ENCODE measurements at regions not wholly inside any gene's neighbourhood (a gene's known extent, or its start where the extent isn't known, plus 50 kb on each side); places are given as distances from the start of the nearest gene placed in this dataset.

DNA sequence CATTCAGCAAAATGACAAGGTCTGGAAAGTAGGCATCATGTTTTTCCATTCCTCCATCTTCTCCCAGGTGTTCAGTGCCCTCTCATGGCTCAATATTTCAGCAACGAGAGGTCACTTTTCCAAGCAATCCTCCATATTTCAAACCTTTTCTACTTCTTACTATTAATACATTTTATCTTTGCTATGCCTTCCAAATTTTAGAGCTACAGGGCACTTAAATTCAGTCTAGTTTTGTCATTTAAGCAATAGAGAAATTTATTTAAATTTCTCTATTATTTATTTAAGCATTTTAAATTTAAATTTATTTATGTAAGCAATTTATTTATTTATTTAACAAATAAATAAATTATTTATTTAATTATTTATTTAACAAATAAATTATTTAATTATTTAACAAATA is 305.1 kb upstream of the ANXA10 start:
- no peaks in the 10 kb centered on the region for H3K27me3 ChIP-seq
- DNase-seq = no peak
- H3K4me1 ChIP-seq (replicated peaks in 1 of 2) = no peaks in the 10 kb centered on the region
- H3K9me3 ChIP-seq (replicated peaks in 1 of 3) = peaks cover 0 to 2% (median 0%) of the 10 kb centered on the region in 3 donors
- 90 to 91% (median 91%) methylated on average over 1 of the region's 1 CpG for WGBS, 4 donors
- no peak overlapping the region for H3K4me3 ChIP-seq
- intact Hi-C loops (cut with DNase I) = no loop called here
- TF ChIP-seq POLR2A (IDR thresholded peaks at IDR 0.05) = no peak
- TF ChIP-seq, protein P1, sequence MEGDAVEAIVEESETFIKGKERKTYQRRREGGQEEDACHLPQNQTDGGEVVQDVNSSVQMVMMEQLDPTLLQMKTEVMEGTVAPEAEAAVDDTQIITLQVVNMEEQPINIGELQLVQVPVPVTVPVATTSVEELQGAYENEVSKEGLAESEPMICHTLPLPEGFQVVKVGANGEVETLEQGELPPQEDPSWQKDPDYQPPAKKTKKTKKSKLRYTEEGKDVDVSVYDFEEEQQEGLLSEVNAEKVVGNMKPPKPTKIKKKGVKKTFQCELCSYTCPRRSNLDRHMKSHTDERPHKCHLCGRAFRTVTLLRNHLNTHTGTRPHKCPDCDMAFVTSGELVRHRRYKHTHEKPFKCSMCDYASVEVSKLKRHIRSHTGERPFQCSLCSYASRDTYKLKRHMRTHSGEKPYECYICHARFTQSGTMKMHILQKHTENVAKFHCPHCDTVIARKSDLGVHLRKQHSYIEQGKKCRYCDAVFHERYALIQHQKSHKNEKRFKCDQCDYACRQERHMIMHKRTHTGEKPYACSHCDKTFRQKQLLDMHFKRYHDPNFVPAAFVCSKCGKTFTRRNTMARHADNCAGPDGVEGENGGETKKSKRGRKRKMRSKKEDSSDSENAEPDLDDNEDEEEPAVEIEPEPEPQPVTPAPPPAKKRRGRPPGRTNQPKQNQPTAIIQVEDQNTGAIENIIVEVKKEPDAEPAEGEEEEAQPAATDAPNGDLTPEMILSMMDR (IDR thresholded peaks at IDR 0.05) = no peak
- no peak overlapping the region for H3K27ac ChIP-seq
- H3K36me3 ChIP-seq (replicated peaks in 1 of 2) = no peaks in the 10 kb centered on the region

DNA sequence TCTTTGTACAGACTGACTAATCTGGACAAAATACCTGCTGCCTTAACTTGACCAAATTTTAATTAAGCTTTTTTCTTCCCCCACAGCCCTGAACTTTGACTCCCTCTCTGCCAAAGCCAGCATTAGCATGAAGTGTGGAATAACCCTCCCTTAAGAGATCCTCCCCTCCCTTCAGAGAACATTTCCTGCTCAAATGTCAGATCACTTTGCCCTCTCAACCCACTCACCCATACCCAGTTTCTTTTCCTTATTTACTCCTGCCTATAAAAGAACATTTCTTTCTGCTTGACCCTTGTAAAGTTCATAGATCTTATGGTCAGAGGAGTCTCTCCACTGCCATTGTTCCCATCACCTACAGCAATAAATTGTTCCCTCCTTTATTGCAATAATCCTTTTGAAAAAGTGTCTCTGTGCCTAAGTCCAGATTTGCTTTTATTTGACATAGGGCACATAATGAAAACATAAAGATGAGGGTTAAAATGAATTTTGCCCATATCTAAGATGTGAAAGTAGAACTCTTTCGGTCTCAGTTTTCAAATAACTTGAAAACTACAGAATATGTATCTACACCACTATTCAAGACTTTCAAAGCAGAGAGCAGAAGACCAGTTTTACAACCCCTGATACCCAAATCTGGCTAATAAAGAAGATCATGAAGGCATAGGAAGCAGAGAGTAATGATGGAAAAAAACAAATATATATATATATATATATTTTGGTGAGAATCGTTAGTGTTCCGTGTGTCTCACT is 289.7 kb upstream of the ANXA10 start:
- Histone ChIP-seq H3K36me3 (replicated peaks in 1 of 2) (no peaks in the 10 kb centered on the region), H3K4me1 (replicated peaks in 1 of 2) (no peaks in the 10 kb centered on the region), H3K9me3 (replicated peaks in 1 of 3) (no peaks in the 10 kb centered on the region), H3K27me3 (no peaks in the 10 kb centered on the region), H3K4me3 (no peak overlapping the region), H3K27ac (no peak overlapping the region)
- intact Hi-C loops (cut with DNase I) = no loop called here
- no peak for DNase-seq
- WGBS, 4 donors = 79 to 86% (median 82%) methylated on average over 3 of the region's 3 CpGs
- no peak for TF ChIP-seq POLR2A (IDR thresholded peaks at IDR 0.05)

DNA sequence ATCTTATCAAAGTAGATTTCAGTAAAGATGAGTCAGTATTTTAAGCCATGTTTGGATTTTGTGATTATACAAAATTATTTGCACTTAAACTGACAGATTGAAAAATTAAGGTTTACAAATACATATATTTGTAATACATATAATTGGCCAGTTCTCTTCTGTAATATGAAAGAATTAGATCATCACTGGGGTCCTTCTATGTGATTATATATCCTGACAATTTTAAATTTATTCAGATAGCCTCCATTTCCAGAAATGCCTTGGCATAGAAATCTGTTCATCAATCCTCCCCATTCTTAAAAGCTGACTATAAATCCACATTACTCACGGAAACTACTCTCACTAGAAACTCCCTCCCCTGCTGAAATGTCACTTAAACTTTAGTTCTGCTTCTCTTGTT is 280.4 kb upstream of the ANXA10 start:
- no peaks in the 10 kb centered on the region for H3K4me1 ChIP-seq (replicated peaks in 1 of 2)
- TF ChIP-seq POLR2A (IDR thresholded peaks at IDR 0.05) = no peak
- TF ChIP-seq, protein P1 (IDR thresholded peaks at IDR 0.05) = no peak
- H3K27ac ChIP-seq = no peak overlapping the region
- intact Hi-C loops (cut with DNase I) = no loop called here
- H3K9me3 ChIP-seq (replicated peaks in 1 of 3) = no peaks in the 10 kb centered on the region
- WGBS, 4 donors = 15 to 38% (median 24%) methylated on average over 1 of the region's 1 CpG
- H3K27me3 ChIP-seq = no peaks in the 10 kb centered on the region
- DNase-seq = no peak
- H3K4me3 ChIP-seq = no peak overlapping the region
- no peaks in the 10 kb centered on the region for H3K36me3 ChIP-seq (replicated peaks in 1 of 2)

DNA sequence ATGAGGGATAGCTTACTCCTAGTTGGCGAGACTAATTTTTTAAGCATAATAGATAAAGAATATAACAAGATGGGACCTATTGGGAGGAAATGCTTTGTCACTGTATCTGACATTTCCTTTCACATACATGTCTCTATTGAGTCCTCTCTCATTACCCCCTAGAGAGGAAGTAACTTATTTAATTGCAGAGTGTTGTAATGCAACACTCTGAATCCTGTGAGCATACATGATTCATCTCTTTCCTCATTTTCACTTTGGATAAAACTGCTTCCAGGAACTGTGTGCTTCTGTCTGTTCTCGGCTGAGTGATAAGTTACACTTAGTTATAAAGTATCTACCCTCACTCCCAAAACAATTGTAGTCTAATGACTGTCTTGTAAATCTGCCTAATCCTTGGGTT is 266.1 kb upstream of the ANXA10 start:
- Histone ChIP-seq H3K4me1 (replicated peaks in 1 of 2) (no peaks in the 10 kb centered on the region), H3K36me3 (replicated peaks in 1 of 2) (no peaks in the 10 kb centered on the region), H3K4me3 (no peak overlapping the region), H3K27me3 (no peaks in the 10 kb centered on the region), H3K27ac (no peak overlapping the region), H3K9me3 (replicated peaks in 1 of 3) (no peaks in the 10 kb centered on the region)
- TF ChIP-seq POLR2A (IDR thresholded peaks at IDR 0.05) = no peak
- TF ChIP-seq, protein P1 (IDR thresholded peaks at IDR 0.05) = no peak
- intact Hi-C loops (cut with DNase I) = no loop called here
- WGBS, 4 donors = 48 to 80% (median 62%) methylated on average over 2 of the region's 2 CpGs
- DNase-seq = no peak

DNA sequence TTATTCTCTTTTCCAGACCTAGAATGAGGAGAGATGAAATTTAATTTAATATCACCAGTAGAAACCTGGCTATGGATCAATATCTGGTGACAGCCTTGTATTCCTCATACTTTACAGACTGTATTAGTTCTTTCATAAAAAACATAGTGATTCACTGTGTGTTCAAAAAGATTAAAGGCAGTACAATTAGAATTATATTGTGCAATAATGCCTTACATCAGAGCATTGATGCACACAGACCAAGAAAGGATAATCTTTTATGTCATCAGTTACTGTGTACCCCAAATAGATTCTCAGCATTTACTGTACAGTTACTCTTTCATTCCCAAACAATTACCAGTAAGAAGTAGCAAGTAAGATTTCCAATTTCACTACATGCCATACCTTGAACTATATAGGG is 260.5 kb upstream of the ANXA10 start:
- no peak for DNase-seq
- H3K4me1 ChIP-seq (replicated peaks in 1 of 2) = no peaks in the 10 kb centered on the region
- intact Hi-C loops (cut with DNase I) = no loop called here
- H3K36me3 ChIP-seq (replicated peaks in 1 of 2) = no peaks in the 10 kb centered on the region
- H3K9me3 ChIP-seq (replicated peaks in 1 of 3) = no peaks in the 10 kb centered on the region
- H3K27me3 ChIP-seq = no peaks in the 10 kb centered on the region
- no peak overlapping the region for H3K4me3 ChIP-seq
- TF ChIP-seq, protein P1 (IDR thresholded peaks at IDR 0.05) = no peak
- no peak for TF ChIP-seq POLR2A (IDR thresholded peaks at IDR 0.05)
- no peak overlapping the region for H3K27ac ChIP-seq

Measured in adrenal gland (tissue), 9 donors.